Fibroblast of skin of abdomen (primary cell): ENCODE measurements at regions not wholly inside any gene's neighbourhood (a gene's known extent, or its start where the extent isn't known, plus 50 kb on each side); places are given as distances from the start of the nearest gene placed in this dataset.

ENCODE experiments used
- DNase-seq: peaks from one replicate; pipeline ENCODE4 v3.0.0-alpha.2; 2013

DNA sequence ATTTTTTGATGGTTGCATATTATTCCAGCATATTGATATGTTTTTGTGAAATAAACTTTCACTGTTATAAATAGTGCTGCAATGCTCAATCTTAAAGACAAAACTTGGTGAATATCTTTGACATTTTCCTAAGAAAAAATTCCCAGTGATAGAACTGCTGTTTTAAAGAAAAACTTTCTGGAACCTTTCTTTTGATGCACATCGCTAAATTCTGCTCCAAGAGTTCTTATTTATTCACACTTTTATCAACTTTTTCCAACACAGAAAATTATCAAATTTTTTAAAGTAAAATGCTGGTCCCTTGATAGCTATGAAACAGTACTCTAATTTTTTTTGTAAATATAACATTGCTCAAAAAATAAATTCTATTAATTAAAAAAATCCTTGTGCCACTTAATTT, 196.6 kb downstream of the HS3ST3A1 start:
- DNase-seq = no peak

DNA sequence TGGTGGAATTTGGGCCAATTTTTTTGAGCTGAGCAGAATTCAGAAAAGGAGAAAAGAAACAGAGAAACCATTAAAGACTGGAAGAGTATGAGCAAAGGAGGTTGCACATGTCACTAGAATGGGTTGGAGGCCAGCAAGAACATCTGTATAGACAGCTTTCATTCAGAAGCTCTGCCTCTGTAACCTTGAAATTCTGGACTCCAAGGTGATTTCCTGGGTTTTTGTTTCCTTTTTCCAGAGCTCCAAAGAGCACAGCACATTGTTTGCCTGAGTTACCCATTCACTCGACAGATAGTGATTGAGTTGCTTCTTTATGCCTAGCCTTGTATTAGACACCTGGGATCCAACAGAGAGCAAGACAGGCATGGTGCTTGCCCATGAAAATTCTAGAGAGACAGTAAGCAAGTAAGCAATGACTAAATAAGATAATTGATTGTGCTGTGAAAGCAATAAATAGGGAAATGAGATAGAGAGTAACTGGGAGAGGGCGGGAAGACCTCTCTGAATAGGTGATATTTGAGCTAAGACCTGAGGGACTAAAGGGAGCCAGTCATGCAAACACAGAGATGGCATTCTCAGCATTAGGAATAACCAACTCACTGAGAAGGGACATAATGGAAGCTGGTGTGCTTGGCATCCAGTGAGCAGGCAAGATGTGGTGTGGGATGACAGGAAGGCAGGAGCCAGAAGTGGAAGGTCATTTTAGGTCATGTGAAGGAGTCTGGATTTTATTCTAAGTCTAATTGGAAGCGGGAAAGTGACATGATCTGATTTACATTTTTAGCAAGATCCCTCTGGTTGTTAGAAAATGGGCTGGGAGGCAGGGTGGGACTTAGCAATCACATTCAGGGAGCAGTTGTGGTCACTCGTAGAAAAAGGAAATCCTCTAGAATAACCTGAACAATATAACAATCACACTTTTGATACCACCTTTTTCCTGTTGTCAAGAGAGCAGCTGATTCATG, 197.5 kb downstream of the HS3ST3A1 start:
- DNase-seq = no peak

DNA sequence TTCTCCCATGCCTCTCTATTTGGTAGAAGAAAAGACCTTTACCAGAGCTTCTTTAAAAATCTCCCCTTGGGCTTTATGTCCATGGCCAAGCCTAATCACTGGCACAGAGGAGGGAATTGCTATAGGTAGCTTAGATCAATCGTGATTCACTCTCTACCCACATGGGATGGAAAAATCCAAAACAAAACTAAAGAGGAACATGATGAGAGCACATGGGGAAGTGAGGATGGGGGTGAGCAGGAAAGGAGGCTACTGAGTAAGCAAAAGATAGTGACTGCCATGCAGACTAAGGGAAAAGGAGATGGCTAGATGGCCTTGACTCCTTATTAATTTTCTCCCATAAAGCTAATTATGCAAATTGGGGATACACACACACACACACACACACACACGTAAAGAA, 201.2 kb downstream of the HS3ST3A1 start:
- DNase-seq = no peak

DNA sequence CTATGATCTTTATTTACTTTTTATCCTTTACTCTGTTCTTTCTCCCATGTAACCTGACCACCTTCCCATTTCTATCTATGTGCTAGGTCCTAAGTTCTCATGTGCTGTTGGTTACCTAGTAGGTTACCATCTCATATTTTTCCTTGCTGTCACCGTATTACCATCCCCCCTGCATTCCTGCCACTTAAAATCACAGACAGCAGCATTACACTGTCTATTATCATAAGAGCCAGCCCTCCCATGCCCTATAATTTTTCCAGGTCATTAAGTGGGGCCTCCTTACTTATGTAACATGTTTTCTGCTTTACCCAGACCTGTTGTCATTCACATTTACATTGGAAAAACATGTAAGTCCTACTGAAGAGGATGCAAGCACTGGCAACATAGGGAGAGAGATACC, 202.9 kb downstream of the HS3ST3A1 start:
- no peak for DNase-seq

DNA sequence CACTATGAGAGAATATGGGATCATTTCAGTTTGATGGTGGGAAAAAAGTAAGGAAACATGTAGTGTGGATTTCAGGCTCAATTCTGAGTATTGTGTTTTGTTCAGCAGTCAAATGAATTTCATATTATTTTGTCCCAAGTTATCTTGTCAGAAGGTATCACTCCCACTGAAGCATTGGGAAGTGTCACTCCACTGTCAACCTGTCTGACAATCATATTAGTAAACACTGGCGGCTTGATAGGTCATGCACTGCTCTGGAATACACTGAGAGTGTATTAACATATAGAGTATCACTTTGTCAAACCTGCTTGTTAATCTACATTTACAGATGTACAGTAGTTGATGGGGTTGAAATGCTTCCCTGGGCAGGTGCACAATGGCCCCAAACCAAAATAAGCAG, 203.6 kb downstream of the HS3ST3A1 start:
- DNase-seq = no peak

DNA sequence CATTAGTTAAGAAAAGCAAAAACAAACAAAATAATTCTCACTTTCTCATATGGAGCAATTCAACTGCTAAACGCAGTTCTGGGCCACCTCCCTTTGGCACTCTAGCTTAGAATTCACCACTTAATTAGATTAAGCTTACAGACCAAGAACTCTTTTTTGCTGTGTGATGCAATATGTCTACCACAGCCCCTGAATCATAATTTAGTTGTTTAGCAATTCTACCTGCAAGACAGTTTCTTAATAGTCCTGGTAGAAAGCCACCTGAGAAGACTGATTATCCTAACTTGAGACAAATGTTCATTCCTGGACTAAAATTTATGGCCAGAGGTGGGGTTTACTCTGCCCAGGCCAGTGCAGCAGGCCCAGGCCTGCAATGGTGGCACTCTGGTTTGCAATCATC, 205.9 kb downstream of the HS3ST3A1 start:
- no peak for DNase-seq

DNA sequence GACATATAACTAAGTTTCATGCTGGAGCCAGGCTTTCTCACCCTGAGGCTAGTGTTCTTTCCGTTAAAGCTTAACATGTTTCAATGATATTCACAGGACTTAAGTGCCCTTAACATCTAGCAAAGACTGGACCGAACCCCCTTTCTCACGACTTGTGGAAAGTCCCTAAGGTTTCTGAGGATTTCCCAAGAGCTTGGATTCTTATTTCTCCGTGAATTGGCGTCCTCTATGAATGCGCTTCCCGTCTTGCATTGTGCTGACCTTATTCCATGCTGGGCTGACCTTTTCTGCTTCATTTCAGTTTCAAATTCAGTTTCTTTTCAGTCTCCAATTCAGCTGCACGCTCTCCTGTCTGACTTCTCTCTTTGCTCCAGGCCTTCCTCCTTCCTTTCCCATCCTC, 206.4 kb downstream of the HS3ST3A1 start:
- no peak for DNase-seq

DNA sequence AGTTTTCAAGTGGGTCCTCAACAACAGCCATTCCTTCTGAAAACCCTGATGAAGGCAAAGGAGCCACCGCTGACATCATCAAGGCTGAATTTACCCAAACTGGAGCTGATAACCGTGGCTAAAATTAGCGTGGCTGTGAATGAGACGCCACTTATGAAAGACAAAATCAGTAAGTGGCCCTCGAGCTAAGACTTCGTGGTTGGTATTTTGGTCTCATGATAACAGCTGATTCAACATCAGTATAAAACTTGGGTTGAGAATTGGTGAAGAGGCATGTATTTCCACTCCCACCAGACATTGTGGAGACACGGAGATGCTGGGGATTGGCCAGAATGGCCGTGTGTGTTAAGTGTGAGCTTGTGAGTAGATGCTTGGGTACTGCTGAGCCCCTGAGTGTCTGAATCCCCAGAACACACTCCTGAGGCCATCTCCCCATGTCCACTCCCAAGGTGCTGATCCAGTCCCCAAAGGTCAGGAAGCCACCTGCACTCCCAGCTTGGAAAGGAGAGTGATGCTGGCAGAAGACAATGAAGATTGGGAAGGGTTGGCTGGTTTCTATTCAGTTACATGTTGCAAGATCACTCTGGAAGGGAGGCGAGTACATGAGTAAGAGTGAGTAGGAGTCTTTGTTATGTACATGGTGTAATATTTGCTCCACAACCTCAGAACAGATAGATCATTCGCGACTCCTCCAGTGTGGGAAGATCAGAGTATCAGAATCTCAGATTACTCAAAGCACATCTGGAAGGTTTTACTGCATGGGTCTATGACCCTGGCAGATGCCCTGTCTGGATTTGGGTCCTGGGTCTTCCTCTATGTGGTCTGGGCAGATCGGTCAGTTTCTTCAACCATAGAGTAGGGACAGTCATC, 207.7 kb downstream of the HS3ST3A1 start:
- DNase-seq = peak; percentile 86

DNA sequence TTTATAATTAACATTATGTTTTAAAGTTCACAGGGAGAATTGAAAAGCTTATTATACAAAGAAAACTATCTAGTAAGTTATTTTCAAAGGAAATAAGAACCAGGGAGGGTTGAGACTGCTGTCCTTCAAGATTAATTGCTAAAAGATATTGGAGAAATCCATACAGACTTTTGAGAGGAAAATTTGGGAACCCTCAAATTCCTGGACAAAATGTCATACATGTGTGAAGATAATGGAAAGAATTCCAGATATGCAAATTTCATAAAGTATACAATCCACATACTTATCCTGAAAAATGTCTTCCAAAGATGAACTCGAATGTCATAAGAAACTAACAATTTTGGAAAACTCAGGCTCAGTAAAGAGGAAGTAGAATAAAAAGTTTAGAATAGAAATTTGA, 213.8 kb downstream of the HS3ST3A1 start:
- DNase-seq = peak; percentile 50

DNA sequence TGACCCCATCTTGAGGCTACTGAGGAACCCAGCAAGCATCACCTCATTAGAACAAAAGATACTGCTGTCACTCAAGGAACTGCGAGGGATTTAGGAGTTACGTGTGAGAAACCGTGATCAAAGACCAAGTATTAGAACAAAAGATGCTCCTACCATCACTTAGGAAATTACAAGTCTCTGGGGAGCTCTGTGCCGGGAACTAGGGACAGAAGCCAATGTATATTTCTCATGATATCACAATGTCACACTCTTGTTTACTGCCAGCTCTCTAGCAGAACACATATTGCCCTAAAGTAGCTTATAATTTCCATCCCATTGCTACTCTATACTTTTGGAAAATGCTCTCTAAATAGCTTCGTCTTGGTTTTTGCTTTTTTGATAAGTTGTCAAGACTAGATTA, 214.5 kb downstream of the HS3ST3A1 start:
- DNase-seq = no peak

DNA sequence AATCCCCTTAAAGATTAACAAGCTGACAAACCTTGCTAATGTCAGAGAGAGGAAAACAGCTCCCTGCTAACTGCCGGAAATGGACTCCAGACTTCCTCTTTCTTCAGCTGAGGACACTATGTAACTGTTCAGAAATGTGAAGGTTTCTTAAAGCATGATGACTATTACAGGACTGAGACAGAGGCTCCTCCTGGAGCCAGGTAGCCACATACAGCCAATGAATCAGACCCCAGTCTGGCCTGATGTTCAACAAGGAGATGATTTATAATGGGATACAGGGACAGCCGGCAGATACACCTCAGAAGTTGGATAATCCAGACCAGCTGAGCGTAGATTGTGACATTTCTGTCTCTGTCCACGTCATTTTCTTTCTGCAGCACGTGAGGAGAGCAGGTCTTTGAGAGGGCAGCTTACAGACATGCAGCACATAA, 216.2 kb downstream of the HS3ST3A1 start:
- DNase-seq = peak; percentile 80

DNA sequence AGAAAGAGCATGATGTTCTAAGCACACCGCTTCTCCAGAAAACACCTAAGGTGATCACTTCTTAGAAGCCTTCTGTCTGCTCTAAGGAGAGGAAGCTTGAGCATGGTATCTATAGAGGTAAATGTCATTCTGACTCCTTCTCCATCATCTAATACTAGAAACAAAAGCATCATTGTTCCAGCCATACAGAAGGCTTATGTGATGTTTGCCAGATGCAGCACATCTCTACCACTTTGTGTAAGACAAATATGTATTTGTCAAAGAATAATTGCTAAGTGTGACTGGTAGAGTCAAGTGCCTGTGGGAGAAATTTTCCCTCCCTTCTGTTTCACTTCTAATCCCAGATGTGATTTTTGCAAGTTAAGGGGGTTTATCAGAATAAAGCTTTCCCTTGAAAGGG, 217.1 kb downstream of the HS3ST3A1 start:
- DNase-seq = no peak

DNA sequence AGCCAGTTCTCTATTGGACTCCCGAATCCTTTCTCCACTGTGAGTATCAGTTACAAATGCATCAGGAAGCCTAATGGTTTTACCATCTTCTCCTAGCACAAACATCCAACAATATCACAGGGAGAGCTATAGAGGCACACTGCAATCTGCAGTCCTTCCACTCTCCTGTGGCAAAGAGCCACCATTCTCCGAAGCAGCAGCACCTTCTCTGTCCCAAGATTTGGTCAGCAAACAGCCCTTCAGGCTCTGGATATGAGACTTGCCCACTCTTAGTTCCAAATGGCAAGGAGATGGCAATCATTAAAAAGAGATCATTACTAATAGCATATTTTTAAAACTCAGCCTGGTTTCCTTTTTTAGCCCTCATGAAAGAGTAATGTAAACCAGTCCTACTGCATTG, 223.4 kb downstream of the HS3ST3A1 start:
- DNase-seq = no peak

DNA sequence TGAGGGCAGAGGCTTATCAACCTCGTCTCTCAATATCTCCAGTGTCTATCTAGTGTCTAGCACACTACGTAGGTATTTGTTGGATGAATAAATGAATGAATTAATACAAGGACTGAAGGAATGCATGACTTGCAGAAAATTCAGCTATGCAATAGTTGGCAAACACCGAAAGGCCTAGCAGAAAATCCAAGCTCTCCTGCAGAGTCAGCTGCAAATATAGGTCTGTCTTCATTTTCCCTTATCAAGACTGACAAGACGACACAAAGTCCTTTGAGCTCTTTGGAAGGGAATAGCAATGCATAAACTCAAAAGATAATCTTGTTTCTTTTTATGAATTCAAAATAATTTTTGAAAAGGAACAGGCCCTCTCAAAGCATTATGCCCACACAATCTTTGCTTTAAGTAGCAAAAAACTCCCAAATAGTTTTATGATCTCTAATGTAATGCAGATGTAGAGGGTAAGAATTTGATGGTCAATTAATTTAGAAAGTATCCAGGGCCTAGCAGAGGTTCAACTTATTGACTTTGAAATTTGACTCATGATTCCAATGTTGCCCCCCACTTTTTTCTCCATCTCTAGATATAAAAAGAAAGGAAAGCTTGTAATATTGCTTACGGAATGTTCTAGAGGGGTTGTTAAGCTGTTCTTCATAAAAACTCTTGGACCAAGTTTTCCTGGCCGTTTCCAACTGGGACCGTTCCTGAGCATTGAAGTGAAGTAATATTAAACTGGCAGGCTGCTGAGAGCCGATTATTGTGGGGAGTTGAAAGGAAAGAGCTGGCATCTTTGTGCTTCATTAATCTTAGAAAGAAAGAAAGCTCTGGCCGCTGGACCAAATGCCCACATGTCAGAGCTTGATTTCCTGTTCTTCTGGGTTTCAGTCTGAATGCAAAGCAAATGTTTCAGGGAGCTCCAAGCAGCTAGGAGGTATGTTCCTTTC, 227.3 kb downstream of the HS3ST3A1 start:
- DNase-seq = no peak

DNA sequence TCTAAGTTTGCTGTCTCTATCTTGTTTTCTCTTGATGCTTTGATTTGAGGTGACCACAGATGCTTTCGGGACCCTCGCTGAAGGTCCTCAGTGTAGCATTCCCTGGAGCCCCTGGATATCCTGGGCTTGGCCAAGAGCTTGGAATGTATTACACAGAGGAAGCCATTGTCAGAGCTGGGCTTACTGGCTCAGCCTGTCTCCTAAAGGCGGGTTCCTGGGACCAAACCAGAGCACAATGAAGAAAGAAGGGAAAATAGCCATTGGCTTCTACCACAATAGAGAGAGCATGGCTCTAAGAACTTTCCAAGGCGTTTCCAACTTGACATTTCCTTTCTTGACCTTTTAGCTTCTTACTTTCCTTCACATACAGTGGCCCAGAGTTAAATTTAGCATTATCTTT, 229.3 kb downstream of the HS3ST3A1 start:
- no peak for DNase-seq

DNA sequence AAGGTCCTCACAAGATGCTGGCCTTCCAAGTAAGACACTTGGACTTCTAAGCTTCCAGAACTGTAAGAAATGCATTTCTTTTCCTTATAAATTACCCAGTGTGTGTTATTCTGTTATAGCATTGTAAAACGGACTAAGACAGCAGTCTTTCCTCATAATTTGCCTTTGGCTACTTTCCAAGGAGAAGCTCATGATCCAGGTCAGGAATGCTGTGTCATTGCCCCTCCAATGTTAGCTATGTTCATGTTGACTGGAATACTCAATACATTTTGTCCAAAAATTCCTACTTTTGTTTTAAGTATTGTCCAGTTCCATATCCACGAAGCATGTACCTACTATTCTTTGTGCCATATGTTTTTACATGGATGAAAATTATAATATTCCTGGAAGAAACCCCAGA, 234.6 kb downstream of the HS3ST3A1 start:
- DNase-seq = no peak

DNA sequence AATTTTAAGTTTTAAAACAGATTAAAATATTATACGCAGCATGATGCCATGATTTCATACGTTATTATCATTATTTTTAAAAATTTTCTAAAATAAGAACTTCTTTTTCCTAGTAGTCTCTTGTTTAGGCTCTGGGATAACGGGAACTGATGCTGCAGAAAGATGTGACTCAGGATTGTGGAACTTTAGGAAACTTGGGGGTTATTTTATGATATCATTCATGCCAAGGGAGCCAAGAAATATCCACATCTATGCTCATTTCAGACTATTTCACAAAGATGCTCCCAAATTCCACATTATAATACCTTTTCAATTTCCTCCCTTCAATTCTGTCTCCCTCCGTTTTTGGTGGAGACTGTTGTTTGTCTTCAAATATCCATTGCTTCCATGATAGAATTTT, 236.4 kb downstream of the HS3ST3A1 start:
- peak; percentile 72 for DNase-seq

DNA sequence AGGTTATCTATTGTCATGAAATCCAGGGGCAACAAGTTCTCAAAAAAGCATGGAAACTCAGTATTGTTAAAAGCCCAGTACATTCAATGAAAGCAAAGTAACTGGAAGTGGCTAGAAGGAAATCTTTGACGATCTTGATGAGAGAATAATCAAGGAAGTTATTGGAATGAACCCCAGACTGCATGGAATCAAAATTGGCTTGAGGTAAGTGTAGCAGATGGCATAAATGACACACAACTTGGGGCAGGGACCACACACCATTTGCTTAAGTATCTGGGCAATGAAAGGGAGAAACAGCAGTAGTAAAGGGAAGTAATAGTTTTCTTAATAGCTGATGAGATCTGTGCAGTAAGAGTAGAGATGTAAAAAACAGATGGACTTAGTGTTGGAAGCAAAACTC, 238.0 kb downstream of the HS3ST3A1 start:
- no peak for DNase-seq

DNA sequence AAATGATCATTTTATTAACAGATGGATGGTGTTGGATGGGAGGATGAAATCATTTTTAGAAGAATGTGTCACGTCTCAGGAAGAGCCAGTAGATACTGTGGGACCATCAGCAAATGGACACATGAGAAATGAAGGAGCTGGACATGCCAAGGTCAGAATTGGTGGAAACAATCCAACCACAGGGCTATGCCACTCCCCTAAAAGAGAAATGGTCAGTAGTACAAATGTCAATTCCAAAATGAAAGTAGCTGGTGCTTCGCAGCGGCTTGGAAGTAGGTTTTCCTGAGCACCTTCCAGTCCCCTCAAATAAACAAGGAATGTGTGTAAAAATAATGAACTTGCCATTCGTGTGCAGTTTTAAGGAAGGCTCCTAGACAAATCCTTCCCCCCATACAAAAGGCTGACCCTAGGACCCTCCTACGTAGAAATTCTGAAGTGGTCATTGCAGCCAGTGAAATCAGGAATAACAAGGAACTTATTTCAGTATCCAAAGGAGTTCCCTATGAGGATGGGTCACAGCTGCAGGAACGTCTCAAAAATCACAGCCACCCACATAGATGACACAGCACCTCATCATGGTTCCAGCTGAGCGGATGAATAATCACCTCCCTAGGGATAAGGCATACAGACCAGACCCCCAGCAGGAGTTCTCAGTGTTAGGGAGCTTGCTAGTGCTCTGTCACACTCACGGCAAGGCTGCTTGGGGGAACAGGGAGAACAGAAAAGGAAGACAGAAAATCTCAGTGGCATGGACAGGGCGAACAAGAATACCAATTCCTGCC, 239.2 kb downstream of the HS3ST3A1 start:
- peak; percentile 80 for DNase-seq

DNA sequence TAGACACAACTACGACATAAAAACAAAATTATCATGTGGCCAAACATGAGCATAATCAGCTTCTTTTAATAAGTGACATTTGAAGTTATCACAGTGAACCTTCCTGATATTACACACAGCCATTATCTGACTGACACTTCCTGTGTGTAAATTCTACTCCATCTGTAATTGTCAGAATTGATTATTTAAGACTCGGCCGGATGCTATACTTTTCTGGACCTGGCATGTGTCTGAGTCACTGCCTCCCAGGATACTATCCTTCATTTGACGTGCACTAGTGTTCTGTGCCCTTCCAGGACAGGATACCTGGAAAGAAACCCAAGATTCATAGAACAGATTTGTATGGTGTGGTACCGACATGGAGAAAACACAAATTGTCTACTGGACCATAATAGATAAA, 242.0 kb downstream of the HS3ST3A1 start:
- no peak for DNase-seq

DNA sequence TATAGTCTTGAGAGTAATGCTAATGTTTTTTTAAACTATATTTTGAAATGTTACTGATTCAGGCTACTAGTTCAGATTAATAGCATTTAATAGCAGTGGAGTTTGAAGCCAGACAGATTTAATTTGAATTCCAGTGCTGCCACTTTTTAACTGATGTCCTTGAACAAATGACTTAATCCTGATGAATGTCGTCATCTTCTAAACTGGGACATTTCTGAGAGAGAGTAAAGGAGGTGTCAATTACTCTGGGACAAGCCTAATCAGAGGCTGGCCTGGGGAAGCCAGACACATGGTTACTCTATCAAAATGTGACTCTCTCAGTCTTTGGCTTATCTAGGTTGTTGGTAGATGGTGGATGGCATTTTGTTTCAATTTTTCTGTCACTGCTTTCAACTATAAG, 246.7 kb downstream of the HS3ST3A1 start:
- no peak for DNase-seq

DNA sequence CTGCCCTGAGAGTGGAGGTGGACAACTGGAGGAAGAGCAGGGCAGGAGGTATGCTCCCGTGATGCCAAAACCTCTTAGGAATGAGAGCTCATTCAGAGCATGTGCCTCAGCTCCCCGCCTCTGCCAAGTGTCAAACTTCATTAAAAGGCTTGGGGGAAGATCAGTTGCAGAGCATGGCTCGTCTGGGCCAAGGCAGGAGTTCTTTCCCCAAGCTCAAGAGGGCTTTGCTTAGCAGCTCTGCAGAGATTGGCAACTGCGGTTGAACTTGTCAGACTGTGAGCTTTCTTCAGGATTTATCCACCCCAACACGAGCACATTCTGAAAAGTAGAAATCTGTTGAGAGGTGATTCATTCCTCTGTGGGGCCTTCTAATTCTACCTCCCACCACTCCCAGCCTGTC, 248.1 kb downstream of the HS3ST3A1 start:
- peak; percentile 92 for DNase-seq
